ENCODE measurements at regions not wholly inside any gene's neighbourhood (a gene's known extent, or its start where the extent isn't known, plus 50 kb on each side); places are given as distances from the start of the nearest gene placed in this dataset.

GRCh38 chr16:9497750-9498149 lies 406.3 kb downstream of the HAPSTR1 start:
- no peak overlapping the region for H3K4me3 ChIP-seq (ENCODE audit: low read depth, low read length)
- no peak for TF ChIP-seq CTCF (conservative IDR thresholded peaks at IDR 0.05; ENCODE audit: low read depth, low read length)
- DNase-seq (ENCODE audit: low read depth) = no peak

- no peak for TF ChIP-seq CTCF (conservative IDR thresholded peaks at IDR 0.05; ENCODE audit: low read depth, low read length)
- no peak for DNase-seq (ENCODE audit: low read depth)
- H3K4me3 ChIP-seq (ENCODE audit: low read depth, low read length) = no peak overlapping the region
Measured at GRCh38 chr16:9499941-9500593, 408.6 kb downstream of the HAPSTR1 start.

GRCh38 chr16:9500872-9501271 lies 409.4 kb downstream of the HAPSTR1 start:
- TF ChIP-seq CTCF (conservative IDR thresholded peaks at IDR 0.05; ENCODE audit: low read depth, low read length) = no peak
- no peak overlapping the region for H3K4me3 ChIP-seq (ENCODE audit: low read depth, low read length)
- DNase-seq (ENCODE audit: low read depth) = no peak

- DNase-seq (ENCODE audit: low read depth) = no peak
- H3K4me3 ChIP-seq (ENCODE audit: low read depth, low read length) = no peak overlapping the region
Measured at GRCh38 chr16:9503251-9503984, 412.0 kb downstream of the HAPSTR1 start.

GRCh38 chr16:9508328-9508936 lies 417.0 kb downstream of the HAPSTR1 start:
- TF ChIP-seq CTCF (conservative IDR thresholded peaks at IDR 0.05; ENCODE audit: low read depth, low read length) = no peak
- no peak for DNase-seq (ENCODE audit: low read depth)
- no peak overlapping the region for H3K4me3 ChIP-seq (ENCODE audit: low read depth, low read length)

More at GRCh38 chr16:9503251-9503984, 412.0 kb downstream of the HAPSTR1 start:
- no peak for TF ChIP-seq CTCF (conservative IDR thresholded peaks at IDR 0.05; ENCODE audit: low read depth, low read length)

- no peak for TF ChIP-seq CTCF (conservative IDR thresholded peaks at IDR 0.05; ENCODE audit: low read depth, low read length)
- no peak overlapping the region for H3K4me3 ChIP-seq (ENCODE audit: low read depth, low read length)
- DNase-seq (ENCODE audit: low read depth) = no peak
Measured at GRCh38 chr16:9509663-9510062, 418.2 kb downstream of the HAPSTR1 start.

Measured in choroid plexus epithelial cell (primary cell).